Muscle of back (tissue), 3 donors: ENCODE measurements at regions not wholly inside any gene's neighbourhood (a gene's known extent, or its start where the extent isn't known, plus 50 kb on each side); places are given as distances from the start of the nearest gene placed in this dataset.
"Not testable (repeated sequence)": the region's sequence is repeated elsewhere in the genome, so short reads cannot be mapped to it uniquely, and the experiment has no call there.

Experiments used
- DNase-seq, 3 donors: peaks; one replicate each; pipeline versions ENCODE4 v3.0.0 to v3.0.0-alpha.2; 2013

DNA sequence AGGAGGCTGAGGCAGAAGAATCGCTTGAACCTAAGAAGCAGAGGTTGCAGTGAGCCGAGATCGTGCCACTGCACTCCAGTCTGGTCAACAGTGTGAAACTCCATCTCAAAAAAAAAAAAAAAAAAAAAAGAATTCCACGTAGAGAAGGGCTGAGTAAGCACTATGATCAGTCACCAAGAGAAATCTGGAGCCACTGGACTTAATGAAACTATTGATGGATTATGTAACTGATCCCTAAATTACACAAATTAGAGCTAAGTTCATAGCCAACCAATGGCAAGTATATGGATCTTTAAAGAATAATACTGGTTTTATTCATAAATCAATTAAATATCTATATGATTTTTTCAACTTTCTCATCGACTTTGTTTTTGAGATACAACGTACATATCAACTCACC lies 72.2 kb upstream of the ABLIM1 start:
- no peak for DNase-seq

DNA sequence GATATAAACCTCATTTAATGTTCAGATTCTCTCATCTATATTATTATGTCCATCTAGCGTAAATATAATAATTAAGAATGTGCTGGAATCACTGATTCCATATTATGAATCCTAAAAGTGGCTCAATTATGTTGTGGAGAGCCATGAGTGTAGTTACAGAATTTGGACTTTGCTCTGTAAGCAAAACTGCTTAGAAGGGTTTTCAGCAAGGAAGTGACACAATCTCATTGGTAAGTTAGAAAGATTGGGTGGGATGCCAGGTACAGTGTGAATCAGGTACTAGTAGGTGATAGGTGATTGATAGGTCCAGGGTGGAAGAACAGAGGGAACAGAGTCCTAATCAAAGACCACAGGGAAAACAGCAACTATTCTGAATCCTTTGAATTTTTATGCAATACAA lies 74.9 kb upstream of the ABLIM1 start:
- no peak for DNase-seq

DNA sequence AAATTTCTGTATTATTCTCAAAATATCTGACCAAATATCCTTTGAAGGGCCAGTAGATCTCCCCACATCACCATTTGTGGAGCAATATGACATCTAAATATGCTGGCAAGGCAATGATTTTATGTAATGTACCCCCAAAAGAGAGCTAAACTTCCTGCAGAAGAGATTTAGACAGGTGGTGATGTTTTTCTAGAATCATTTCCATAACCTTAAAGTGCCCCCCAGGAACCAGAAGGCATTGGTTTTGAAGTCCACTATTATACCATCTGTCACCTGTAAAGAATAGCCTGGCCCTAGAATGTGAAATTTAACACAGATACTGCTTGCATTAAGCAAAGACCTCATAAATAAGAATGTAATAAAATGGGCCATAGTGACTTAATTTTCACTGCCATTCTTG lies 77.9 kb upstream of the ABLIM1 start:
- no peak for DNase-seq

DNA sequence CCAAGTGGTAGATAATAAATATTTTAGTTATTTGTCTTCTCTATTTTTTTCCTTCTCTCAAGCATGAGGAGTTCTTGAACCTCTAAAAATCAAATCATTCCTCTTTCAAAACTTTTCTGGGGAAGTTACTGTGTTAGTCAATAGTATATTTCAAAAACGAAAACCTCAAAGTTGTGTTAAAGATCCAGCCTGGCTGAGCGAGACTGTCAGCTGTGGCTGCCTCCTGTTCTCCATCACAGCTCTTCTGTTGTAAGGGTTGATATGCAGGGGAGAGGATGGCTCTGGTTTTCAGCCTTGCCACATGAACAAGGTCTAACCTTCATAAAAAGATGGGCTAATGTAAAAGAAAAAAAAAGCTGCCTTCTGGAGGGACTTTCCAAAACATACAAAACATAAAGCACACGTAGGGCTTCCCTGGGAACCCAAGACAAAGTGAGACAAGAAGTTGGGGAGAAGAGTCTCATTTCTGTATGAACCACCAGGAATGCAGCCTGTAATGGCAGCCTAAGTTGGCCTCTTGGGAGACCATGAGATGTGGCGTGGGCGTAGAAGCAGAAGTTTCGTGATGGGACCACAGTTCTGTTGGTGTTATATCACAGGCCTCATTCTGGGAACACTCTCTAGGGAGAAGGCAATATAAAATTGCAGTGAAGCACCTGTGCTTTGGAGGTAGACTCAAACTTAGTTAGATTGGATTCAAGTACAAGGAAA lies 77.9 kb upstream of the FHIP2A start:
- no peak for DNase-seq

DNA sequence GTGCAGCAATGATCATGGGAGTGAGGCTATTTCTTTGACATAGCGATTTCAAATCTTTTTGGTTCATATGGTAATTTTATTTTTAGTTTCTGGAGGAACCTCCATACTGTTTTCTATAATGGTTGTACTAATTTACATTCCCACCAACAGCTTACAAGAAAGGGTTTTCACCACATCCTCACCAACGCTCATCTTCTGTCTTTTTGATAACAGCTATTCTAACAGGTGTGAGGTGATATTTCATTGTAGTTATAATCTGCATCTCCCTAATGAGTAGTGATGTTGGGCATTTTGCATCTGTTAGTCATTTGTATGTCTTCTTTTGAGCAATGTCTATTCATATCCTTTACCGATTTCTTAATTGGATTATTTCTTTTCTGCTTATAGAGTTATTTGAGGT lies 75.0 kb upstream of the FHIP2A start:
- DNase-seq: no peak

DNA sequence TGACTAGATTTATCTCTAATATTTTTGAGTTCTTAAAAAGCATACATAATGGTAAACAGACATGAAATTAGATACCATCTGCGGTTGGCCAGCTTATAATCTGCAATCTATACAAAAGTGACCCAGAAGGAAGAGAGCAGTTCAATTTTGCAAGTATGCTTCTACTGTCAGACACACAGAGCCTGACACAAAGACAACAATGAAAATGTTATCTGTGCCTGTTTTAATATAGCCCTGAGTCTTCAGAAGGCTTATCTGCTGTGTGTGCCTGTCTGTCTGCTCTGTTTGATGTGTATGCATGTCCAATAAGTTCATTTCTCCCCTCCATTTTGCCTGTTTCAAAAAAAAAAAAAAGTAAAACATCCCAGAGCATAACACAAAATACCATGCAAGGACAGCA lies 73.3 kb upstream of the FHIP2A start:
- no peak for DNase-seq

DNA sequence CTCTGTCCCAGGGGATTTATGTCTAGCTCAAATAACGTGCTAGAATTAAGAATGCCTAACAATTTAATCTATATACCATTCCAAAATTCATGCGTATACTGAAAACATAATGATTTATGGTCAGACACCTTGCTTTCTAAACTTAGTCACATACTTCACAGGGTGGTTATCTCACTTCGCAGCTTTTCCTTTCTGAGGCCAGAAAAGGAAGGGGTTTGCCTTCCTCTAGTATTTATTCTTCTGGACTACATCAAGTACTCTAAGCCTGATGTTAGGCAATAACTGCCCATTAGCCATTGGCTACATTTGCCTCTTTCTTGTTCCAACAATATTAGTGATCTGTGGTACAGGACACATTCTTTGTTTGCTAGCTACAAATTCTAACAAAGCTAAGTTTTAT lies 72.6 kb upstream of the FHIP2A start:
- DNase-seq: peak in 1 of 3 donors; percentile 17

DNA sequence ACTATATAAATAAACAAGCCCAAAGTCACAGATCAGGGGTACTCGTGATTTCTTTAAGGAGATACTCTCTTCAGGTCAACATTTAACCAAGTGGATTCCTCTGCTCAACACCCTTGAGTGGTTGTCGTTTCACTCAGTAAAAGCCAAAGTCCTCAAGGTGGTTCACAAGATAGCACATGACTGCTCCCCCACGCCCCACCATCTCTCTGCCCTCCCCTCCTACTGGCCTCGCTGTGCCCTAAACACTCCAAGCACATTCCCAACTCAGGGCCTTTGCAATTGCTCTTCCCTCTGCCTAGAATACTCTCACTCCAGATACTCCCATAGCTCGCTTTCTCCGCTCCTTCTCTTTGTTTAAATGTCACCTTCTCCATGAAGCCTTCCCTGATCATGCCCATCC lies 72.1 kb upstream of the FHIP2A start:
- no peak for DNase-seq

DNA sequence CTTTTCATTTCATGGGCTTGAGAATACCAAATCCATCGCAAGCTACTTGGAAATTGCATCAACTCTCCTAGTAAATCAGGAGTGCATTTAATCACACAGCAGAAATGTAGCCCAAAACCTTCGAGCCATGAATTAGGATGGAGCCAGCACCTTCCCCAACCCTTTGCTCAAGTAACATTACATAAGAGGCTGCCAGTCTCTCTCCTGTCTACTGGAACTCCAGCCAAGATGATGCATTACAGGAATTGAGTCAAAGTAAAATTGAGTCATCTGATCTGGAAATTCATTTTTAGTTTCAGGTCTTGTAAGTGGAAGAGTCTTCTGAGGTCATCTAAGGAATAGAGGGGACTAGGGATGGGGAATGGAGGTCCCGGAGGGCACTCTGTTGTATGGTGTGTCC lies 69.7 kb upstream of the FHIP2A start:
- DNase-seq: no peak

DNA sequence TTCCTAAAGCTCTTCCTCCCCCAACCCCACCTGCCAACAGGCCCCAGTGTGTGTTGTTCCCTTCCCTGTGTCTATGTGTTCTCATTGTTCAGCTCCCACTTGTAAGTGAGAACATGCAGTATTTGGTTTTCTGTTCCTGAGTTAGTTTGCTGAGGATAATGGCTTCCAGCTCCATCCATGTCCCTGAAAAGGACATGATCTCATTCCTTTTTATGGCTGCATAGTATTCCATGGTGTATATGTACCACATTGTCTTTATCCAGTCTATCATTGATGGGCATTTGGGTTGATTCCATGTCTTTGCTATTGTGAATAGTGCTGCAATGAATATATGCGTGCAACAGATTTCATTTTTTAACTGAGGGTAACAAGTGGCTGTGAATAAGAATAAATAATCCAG lies 69.0 kb upstream of the FHIP2A start:
- DNase-seq: not testable (repeated sequence)

DNA sequence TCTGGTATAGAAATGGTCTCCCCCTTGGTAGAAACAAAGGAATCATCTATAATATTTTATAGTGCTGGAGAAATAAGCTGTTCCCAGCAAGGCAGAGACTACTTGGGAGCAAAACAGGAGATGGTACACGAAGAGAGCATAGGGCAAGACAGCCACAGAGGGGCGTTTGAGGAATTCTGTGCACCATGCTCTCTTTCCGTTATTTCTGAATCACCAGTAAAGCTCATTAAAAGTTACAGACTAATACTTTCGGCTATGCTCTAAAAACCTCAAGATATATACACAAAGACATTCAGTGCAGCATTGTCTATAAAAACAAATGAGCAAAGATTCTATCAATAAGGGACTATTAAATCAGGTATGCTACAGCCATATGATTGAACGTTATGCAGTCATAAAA lies 68.5 kb upstream of the FHIP2A start:
- no peak for DNase-seq

DNA sequence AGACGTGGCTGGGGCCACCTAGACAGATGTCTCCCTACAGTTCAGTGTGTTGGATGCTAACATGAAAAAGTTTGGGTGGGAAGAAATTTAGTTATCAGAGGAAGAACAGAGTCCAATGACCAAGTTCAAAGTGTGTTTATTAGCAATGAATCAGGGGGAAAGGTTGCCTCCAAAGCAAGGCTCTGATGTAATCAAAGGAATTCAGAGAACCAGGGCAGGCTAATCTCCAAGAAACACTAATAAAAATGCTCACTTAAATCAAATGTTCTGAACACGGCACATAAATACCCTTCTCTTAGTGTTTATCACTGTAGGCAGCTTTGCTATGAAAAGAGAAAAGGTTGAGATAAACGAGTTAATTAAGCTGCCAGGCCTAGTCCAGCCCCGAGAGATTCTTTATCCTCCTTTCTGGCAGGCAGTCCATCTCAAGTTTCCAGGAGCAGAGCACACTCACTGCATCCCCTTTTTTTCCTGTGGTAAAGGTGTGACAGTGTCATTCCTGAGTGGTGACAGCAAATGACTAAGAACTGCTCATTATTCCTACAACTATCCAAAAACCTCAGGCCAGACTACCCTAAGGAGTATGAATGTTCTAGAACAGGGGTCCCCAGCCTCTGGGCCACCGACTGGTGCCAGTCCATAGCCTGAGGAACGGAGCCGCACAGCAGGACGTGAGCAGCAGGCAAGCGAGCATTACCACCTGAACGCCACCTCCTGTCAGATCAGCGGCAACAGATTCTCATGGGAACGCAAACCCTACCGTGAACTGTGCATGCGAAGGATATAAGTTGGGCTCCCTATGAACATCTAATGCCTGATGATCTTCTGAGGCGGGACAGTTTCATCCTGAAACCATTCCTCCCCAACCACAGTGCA lies 66.9 kb upstream of the FHIP2A start:
- no peak for DNase-seq

DNA sequence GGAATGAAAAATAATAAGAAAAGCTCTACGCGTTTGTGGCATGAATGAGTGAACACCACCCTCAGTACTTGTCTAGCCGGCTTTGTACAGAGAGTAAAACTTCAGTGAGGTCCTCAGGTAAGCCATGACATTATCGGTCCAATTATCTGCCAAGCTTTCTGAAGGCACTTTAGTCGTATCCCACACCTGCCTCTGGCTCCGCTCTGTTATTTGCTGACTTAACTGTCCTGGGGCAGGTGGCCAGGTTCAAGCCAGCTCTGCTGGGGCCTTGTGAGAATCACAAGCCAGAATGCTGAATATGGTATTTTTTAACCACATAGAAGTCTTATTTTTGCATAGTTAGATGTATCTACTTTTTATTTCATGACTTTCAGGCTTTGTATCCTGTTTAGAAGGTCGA lies 66.0 kb upstream of the FHIP2A start:
- no peak for DNase-seq

DNA sequence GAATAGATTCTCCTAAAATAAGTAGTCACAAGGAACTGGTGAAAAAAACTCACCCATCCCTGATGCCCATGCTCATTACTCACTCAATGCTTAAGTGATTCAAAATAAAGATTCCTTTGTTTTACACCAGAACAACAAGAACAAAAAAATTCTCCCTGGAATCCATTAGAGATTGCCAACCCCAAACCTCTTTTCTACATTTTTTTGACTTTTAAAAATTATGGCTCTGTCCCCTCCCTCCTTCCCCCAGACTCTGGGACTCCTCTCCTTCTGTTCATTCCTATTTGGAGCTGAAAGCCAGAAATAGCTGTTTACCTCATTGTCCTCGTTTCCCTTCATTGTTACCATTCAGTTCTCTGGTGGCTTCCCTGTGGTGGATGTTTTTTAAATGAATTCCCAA lies 63.2 kb upstream of the FHIP2A start:
- DNase-seq: no peak

DNA sequence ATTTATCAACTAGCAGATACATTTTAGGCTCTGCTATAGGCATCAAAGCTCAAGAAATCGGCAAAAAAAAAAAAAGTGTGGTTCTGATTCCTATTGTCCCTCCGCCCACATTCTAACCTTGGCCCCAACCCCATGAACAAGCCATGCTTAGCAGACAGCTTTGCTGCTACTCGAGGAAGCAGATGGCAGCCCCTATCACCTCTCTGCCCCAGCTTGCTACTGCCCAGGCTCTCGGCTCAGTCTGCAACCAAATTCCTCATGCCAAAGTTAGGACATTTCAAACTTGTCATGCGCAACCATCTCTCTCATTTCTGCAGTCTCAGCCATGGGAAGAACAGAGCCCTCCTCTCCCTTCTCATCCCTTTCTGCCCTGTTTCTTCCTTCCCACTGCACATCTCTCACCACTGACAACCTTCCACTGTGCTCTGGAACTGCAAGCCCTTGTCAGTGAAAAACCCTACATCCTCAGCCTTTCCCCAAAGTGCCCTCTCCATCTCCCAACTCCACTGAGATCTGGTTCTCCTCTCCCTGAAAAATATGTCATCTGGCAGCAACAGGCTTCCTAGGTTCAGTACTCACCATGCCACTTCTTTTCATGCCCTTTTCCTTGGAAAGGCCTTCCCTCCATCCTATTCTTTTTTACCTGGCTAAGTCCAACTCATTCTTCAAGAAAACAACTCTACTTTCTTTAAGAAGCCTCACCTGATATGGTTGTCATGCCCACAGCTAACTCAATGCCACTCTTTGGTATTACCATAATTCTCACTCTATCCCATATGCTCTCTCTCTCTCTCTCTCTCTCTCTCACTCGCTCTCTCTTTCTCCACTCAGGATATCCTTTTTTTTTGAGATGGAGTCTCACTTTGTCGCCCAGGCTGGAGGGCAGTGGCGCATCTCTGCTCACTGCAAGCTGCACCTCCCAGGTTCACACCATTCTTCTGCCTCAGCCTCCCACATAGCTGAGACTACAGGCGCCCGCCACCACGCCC lies 60.1 kb upstream of the FHIP2A start:
- DNase-seq: no peak

DNA sequence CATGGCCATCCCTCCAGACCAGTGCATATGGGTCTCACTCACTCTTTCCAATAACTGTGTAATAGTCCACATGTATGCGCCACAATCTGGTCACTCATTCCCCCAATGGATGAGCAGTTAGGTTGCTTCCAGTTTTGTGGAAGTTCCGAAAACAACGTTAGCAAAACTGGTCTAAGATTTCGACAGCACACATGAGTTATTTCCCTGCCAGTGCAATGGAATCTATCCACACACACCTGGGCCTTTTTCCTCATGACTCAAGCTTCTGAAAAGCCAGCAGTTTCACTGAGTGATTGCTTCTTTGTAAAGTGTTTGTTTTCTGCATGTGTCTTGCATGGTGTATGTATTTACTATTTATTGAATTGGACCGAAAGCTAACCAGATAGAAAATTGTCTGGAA lies 58.8 kb upstream of the FHIP2A start:
- DNase-seq: no peak

DNA sequence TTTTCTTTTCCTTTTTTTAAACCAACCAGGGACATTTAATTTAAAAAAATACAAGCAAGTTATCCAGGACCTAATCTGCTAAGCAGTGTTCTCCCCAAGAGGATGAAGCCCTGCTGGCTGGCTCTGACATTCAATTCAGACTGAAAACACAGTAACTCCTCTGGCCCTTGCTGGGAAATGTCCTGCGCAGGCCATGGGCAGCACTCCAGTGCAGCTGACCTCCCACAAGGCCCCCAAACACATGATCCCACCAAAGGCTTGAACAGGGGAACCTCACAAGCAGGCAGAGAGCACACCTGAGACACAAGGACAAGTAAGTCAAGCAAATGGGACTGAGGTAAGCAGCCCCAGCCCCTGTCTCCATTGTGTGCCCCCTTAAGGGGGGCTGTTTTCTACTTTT lies 56.9 kb upstream of the FHIP2A start:
- no peak for DNase-seq

DNA sequence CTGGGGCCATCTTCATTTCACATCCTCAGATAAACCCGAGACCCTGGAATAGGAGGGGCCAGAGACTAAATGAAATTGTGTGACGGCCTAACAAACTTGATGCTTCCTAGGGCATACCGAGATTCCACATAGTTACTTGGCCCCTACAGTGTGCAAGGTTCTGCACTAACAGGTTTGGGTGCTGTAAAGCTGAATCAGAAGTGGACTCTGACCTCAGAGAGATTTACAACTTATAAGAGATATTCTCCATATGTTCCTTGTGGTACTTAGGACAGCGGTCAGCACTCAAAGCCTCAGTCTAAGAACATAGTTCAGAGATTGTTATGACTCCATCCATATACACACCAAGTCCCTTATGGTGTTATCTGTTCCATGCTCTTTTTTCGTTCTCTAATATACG lies 55.1 kb upstream of the FHIP2A start:
- DNase-seq: no peak

DNA sequence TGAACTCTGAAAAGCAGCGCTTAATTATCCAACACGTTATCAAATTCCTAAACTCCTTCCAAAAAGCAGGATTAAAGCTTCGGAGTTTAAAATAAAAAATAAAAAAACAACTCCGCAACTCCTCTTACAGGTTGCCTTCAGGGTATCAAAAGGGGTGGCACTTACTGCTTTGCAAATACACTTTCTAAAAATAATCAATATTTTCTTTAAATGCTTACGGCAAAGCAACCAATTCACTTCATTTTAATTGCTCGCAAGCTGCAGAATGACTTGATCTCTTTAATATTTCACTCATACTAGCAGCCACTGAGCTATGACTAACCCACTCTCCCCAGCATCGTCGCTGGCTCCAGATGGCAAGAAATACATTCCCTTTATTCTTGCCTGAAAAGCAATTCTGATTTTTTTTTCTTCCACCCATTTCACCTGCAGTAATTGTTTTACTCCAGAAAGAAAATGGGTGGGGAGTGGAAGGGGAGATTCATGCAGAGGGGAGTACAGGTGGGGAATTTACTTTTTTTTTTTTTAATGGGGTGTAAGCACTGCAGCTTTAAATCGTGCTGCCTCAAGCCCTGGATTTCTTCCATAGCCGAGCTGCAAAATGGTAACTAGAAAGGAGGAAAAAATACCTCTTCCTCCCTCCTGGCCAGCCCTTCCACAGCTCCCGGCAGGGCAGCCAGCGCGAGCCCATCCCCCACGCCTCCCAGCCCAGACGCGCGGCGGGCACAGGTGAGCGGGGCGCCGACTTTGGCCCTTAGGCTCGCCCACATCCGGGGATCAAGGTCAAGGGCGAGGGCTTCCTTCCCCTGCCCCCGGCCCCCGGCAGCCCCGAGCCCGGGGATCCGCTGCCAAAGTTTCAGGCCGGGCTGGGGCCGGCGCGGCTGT lies 54.2 kb upstream of the FHIP2A start:
- DNase-seq: peak in 1 of 3 donors; percentile 21

DNA sequence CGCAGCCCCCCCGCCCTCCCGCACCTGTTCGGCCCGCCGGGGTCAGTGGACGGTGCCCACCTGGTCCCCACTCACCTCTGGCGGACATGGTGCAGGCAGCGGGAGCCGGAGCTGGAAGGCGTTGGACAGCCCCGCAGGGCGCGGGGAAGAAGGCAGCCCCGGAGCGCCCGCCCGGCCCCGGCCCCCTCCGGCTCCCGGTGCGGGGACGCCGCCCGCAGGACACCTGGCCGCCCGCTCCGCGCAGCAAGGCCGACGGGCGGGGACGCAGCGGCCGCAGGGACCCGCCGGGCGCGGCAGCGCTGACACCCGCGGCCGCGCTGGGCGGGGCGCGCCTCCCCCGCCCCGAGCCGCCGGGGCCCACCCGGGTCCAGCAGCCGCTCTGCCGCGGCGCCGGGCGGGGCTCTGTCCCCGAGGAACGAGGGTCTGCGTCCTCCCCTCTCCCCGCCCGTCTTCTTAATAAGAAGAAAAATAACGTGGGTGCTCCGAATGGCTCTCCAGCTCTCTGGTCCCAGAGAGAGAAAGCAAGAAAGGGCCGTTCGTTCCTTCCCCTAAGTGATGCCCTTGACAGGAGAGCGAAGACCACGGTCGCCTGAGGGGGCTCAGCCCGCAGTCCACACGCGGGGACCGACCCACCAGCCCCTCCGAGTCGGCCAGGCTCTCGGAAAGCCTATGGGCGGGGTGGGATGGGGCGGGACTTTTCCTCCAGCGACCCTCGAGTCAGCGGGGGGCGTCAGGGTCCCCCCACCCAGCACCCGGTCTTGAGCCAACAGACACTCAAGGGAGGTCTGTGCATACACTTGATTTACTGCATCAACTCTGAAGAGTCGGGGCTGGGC lies 53.4 kb upstream of the FHIP2A start:
- DNase-seq: peak in 1 of 3 donors; percentile 36
